Stimulated activated CD8-positive, alpha-beta memory T cell treated with anti-CD3 and anti-CD28 coated beads, Interleukin-4, amount 100 ng/mL, for 4 hours (primary cell): ENCODE measurements at regions not wholly inside any gene's neighbourhood (a gene's known extent, or its start where the extent isn't known, plus 50 kb on each side); places are given as distances from the start of the nearest gene placed in this dataset.

Experiments used
- DNase-seq, 2 donors: peaks; one replicate each; pipeline ENCODE4 v3.0.0-alpha.2; 2020; ENCODE audit warnings: low read depth in 2 of 2, low spot score in 1 of 2

DNA sequence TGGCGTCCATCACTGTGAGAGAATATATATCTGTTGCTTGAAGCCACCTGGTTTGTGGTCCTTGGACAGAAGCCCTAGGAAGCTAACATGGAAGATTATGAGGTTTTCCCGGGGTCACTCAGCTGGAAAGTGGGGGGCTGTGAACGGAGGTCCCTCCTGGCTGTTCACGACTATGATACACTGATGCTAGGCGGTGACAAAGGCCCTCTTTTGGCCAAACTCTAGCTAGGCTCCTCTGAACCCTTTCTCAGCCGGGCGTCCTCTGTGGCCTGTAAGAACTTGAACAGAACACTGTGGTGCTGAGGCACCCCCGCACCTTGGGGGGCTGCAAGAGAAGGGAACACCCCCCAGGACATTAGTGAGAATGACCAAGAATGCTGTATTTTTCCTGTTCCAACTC, 164.6 kb downstream of the TFCP2L1 start:
- no peak for DNase-seq

DNA sequence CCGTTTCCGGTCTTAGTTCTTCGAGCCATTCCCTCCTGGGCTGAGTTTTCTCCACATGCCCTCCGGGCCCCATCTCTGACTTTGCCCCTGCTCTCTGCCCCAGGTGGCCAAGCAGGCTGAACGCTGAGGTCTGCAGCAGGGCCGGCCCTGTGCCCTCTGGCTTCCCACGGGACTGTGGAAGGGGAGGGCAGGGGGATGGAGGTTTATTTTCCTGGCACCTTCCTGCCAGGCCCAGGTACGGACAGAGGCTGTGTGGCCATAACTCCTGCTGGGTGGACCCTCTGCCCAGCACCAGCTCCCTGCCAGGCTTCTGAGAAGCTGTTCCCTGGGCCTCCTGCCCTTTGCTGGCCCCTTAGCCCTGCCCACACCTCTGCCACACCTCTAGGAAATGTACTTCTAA, 164.0 kb downstream of the TFCP2L1 start:
- DNase-seq, result no peak

DNA sequence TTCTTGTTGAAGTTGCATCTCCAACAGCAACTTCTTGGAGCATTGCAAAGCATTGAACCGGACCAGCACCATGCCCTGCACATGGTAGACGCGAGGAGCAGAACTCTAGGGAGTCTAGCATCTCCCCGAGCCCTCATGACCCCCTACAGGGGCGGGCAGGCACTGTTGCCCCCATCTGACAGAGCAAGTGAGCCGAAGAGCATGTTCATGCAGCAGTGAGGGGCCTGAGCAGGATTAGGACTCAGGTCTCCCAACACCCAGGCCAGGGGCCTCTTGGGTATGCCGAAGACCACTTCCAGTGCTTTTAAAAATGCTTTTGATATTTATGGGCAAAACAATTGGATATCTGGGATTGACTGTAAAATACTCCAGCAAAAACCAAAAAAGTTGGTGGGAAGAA, 163.3 kb downstream of the TFCP2L1 start:
- no peak for DNase-seq

DNA sequence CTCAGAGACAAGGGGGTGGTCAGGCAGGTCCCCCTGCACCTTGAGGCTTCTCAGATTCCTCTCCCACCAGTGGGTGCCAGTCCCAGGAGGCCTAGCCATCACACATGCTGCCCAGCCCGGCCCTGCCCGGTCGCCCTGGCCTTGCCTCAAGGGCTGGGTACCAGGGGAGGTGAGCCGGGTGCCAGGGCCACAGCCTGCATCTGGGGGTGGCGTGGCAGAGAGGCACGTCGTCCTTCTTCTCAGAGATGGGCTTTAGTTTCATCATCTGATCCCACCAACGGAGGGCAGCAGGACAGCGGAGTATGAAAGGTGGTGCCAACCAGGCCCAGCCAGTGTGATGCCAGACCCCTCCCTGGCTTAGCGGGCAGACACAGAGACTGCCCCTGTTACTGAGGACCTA, 161.7 kb downstream of the TFCP2L1 start:
- no peak for DNase-seq

DNA sequence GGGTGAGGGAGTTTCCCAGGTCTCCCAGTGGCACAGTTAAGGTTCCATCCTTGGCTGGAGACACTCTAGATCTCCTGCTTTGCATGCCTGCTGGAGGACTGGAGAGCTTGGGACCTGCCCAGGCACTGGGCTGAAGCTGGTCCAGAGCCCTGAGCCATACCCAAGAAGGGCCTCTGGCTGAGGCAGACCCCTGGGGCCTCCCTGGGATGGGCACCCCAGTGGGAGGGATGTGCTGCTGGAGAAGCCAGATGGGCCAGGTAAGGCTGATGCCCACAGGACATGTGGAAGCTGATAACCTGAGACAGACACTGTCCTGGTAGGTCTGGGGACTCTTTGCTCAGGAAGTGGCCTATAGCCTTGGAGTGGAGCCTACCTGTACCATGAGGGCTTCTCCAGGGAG, 160.7 kb downstream of the TFCP2L1 start:
- no peak for DNase-seq

DNA sequence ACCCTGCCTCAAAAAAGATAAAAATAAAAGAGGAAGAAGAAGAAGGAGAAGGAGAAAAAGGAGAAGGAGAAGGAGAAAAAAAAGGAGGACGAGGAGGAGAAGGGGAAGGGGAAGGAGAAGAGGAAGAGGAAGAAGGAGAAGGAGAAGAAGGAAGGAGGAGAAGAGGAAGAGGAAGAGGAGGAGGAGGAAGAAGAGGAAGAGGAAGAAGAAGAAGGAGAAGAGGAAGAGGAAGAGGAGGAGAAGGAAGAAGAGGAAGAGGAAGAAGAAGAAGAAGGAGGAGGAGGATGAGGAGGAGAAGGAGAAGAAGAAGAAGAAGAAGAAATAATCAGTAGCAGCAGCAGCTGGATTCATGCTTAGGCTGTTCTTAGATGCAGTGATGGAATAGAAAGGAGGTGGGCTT, 159.7 kb downstream of the TFCP2L1 start:
- DNase-seq, result no peak

DNA sequence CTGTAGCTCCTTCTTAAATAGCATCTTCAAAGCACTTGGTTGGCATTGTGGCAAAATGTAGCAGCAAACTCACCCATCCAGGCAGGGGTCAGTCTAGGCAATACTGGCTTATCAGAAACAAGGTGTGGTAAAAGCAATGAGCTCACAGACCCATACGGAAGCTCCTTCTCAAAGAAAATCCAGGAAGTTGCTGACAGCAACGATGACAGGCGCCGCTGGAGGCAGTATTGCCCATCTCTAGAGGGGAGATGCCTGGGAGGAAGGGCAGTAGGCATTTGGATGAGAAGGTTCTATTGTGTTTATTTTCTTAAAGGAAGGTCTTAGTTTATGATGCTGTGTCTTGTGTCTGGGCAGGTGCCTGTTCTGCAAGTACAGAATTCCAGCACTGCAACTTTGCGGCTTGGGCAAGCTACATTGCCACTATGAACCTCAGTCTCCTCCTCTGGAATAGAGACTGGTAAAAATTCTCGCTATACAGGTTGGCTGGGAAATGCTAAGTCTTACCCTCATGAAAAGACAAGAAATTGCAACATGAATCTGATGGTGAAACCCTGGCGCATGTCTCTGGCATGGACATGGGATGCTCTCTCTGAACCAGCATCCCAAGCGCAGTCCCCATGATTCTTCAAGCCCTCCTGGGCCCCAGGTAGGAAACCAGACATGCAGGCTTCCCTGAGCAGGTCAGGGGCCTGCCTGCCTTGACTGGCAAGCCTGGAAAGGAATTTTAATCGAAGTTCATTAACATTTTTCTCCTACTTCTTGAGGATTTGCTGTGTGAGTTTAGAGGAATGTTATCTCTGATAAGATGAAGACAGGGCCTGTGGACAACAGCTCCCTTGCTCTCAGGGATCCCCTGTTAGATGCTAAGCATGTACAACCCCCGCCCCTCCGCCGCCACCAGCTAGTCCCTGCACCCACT, 156.0 kb downstream of the TFCP2L1 start:
- DNase-seq, result no peak

DNA sequence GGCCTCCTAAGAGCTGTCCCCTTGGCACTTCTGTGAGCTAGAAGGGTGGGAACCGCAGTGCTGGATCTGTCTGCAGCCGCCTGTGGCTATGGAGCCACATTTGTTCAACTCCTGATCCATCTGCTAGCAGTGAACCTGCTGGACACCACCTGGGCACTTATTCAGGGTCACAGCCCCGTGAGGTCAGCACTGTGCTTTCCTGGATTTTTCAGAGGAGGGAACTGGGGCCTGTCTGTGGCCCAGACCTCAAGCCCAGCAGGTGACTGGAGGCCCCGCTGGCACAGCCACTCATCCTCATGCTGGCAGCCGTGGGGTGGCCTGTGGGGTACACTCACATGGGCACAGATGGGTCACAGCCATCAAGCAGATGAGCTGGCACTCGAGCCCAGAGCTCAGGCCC, 155.3 kb downstream of the TFCP2L1 start:
- no peak for DNase-seq

DNA sequence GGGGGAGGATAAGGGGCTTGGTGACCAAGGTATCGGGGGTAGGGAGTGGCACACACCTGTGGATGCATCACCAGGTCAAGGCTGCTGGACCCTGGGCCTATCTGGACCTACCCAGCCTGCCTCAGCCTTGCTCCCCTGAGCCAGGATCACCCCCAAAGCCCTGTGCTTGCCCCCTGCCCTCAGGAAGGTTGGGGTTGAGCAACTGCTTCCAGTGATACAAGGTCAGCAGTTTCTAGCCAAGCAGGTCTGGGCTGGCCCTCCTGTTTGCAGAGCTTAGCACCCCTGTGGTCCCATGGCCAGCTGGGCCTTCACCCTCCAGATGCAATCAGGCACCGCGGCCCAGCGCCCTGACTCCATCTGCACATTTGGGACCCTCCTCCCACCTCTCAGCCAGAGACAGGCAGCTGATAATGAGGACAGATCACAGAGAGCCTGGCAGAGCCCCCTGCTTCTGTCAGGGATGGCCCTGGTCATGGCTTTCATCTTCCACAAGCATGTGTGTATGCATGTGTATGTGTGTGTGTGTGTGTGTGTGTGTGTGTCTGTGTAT, 154.6 kb downstream of the TFCP2L1 start:
- no peak for DNase-seq

DNA sequence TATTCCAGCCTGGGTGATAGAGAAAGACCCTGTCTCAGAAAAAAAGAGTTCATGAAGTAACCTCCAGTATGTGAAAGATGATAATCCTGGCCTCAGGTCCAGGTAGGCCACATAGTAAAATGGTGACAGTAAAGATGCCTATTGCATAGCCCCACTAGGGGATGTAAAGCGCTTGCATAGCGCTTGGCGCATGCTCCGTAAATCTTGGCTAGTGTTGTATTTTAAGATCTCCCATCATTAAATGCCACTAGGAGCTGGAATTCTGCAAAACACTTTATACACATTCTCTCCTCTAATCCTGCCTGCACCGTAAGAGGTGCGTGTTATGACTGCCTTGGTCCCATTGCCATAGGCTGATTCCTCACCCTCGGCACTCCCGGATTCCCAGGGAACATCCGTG, 153.6 kb downstream of the TFCP2L1 start:
- DNase-seq, result no peak

DNA sequence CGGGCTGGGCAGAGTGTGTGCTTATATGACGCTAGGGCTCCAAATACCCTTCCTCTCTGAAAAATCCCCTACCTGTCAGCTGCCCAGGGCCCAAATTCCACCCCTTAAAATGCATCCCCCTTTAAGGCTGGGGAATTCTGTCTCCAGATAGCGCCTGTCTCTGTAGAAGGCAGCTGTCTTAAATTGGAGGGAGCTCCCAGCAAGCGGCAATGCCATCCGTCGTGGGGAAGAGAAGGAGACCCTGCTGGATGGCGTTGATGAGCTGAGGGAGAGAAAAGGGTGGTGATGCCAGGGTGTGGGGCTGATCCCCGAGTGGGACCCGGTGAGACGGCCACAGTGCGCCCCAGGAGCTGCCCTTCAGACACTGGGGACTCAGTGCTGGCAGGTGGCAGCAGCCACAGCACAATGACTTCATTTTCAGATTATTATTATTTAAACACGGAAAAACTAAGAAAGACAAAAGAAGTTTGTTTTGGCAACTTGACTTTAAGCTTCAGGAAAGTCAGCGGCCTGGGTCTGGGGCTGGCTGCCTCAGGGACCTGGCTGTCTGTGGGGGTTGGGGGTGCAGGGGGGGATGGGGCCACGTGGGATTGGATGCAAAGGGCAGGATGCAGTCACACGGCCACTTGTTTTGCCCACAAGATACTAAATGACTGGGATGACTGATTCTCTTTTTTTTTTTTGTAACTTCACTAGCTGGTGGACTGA, 152.8 kb downstream of the TFCP2L1 start:
- DNase-seq, result no peak

DNA sequence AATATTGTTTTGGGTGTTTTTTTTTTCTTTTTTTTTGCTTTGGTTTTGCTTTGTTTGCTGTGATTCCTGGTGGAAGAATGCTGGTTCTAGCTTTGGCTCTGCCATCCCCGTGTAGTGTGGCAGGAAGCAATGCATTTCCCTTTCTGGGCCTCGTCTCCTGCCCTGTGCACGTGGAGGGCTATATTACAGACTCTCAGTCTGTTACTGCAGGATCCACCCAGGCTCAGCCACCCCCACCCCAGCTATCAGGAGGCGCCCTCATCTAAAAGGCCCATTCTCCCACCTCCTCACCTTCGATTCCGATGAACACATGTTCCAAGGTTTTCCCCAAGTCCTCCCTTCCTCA, 152.3 kb downstream of the TFCP2L1 start:
- no peak for DNase-seq

DNA sequence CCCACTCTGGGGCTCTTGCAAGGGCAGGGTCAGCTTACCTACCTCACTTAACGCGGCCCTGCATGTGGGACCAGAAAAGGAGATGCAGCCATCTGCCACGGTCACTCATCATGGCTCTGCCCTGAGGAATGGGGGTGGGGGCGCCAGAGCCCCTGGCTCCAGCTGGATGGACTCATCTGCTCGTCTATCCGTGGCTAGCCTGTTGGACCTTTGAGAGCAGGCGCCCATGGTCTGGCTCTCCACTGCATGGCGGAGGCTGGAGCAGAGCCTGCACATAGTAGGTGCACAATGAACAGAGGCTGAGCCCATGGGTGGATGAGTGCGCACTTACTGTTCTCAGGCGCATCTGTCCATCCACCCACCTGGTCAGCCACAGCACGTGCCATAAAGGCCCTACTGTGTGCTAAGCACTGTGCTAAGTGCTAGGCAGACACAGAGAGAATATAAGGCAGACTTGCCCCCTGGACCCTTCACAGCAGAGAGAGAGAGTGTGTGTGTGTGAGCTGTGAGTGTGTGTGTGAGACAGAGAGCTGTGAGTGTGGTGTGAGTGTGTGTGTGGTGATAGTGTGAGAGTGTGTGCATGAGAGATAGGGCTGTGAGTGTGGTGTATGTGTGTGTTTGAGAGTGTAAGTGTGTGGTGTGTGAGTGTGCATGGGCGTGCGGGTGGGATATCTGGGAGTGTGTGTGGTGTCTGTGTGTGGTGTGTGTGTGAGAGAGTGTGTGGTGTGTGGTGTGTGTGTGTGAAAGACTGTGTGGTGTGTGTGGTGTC, 151.3 kb downstream of the TFCP2L1 start:
- no peak for DNase-seq

DNA sequence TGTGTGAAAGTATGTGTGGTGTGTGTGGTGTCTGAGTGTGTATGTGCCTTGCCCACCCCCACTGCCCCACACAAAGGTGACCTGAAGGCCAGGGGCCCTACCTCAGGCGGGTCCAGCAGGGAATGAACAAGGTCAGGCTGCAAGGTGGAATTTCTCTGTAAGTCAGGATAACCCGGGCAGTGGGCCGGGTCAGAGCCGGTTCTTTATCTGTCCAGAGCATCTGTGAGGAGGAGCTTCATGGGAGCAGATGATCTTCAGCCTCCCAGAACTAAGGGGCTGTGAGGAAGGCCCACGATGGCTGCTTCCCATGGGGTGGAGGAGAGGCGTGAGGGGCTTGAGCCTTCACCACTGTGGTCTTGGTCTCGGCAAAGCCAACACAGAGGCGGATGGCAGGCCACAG, 150.3 kb downstream of the TFCP2L1 start:
- no peak for DNase-seq

DNA sequence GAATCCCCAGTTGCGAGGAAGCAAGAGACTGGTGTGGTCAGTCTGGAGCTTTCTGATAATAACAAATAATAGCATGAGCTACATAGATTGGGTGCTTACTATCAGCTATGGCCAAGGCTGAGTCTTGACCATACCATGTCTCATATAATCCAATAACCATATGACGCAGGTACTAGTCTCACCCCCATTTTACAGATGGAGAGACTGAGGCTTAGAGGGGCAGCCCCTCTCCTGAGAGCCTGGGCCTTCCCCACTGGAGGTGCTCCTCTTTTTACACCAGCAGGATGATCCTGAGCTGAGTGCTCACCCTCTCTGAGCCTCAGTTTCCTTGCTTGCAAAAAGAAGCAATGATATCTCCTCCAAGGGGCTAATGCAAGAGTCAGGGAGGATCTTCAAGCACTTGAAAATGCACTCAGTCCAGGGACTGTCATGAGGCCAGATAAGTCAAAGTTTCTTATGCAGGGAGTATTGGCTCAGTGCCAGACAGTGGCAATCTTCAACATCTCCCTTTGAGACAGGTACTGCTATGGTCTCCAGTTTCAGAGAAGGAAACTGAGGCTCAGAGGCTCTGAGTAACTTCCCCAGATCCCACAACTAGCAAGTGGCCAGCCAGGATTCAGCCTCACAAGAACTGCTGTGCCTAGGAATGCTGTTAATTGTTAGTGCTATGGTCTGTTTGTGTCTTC, 149.7 kb downstream of the TFCP2L1 start:
- DNase-seq, result no peak

DNA sequence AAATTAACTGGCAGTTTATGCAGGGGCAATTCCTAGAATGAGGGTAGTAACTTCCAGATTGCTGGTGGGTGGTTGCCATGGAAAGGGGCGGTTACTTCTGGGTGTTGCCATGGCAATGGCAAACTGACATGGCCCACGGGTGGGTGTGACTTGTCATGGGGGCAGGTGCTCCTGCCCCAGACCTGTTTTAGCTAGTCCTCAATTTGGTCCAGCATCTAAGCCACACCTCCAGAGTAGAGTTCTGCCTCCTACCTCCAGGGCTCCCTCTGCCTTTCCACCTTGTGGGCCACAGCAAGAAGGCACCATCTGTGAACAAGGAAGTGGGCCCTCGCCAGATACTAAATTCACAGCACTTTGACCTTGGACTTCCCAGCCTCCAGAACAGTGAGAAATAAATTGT, 148.7 kb downstream of the TFCP2L1 start:
- no peak for DNase-seq

DNA sequence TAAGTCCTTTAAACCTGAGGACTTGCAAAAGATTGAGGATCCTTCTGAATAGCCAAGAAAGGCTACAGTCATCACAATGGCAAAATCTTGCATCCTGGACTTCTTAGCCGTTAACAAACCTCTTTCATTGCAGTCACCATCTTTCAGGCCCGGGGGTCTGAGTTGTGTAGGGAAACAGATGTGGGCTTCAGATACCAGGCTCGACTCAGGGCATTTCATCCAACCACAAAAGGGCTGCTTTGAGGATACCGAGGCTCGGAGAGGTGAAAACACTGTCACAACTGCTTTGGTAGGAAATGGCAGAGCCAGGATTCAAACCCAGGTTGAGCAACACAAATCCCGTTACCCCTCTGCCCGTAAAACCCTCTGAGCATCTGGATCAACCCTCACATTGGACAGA, 147.4 kb downstream of the TFCP2L1 start:
- DNase-seq, result no peak

DNA sequence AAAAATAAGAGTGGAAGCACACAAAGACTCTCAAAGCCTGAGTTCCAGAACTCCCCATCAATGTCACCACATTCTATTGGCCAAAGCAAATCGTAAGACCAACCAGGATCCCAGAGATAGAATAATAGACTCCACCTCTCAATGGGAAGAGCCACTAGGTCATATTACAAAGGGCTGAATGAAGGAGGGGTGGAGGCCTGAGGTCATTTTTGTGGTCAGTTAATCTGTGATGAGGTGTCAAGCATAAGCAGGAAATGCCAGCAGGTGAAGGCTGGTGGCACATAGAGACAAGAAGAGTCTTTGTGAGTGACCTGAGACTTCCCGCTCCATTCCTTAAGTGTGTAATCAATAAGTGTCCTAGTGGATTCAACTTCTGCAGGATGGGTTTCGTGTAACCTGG, 144.3 kb downstream of the TFCP2L1 start:
- no peak for DNase-seq

DNA sequence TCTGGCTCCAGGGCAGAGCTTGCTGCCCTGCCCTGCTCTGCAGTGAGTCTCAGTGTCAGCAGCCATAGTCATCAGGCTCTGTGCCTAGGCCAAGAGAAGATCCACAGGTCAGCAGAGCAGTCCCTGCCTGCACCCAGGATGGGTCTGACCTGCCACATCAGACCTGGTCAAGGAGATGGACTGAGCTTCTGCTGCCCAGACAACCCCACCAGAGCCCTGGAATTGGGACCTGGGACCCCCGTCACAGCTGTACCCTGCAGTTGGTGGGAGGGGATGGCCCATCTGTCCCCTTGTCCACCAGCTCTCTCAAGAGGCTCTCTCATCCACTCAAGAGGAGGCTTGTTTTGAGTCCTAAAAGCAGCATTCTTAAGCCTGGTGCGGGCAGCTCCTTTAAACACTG, 142.6 kb downstream of the TFCP2L1 start:
- DNase-seq, result no peak

DNA sequence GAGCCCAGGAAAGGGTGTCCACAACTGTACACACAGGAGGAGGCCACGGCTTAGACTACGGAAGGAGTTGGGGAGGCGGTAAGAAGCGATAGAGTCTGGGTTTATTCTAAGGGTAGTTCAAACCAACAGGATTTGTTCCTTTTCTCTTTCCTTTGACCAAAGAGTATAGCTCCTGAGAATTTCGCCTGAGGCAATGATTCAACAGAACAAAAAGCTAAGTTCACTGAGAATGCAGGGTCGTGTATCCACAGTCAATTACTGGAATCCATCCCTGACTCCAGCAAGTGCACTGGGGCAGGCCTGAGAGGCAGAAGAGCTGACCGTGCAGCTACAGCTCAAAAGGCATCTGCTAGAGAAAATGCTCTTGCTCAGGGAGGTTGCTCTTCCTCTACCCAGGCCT, 140.9 kb downstream of the TFCP2L1 start:
- DNase-seq, result no peak

DNA sequence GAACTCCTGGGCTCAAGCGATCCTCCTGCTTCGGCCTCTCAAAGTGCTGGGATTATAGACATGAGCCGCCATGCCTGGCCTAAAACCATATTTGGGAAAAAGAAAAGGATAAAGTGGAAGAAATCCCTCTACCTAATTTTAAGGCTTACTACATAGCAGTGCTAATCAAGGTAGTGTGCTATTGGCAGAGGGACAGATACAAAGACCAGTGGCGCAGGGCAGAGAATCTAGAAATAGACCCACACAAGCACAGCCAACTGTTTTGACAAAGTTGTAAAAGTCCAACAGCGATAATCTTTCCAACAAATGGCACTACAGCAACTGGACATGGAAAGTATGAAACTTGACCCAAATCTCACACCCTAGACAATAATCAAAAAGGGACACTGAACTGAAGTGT, 138.4 kb downstream of the TFCP2L1 start:
- DNase-seq, result no peak
